Fibroblast of lung (primary cell): ENCODE measurements at regions not wholly inside any gene's neighbourhood (a gene's known extent, or its start where the extent isn't known, plus 50 kb on each side); places are given as distances from the start of the nearest gene placed in this dataset.

Experiments
- DNase-seq, 2 donors: peaks; one replicate each; pipeline versions ENCODE4 v3.0.0 to v3.0.0-alpha.2; 2010; ENCODE audit warnings: low read depth in 2 of 2
- H2AFZ ChIP-seq: 2 replicates; pipeline ENCODE4 v1.5.1; 2012; ENCODE audit warnings: low read length, control low read depth, inconsistent platforms
- H3K27ac ChIP-seq: 2 replicates; pipeline ENCODE4 v1.5.1; 2011; ENCODE audit warnings: low read length, control low read depth; ENCODE audit not compliant: insufficient read depth
- H3K27me3 ChIP-seq: 2 replicates; pipeline ENCODE4 v1.5.1; 2011; ENCODE audit warnings: mild to moderate bottlenecking, low read length; ENCODE audit not compliant: control insufficient read depth, insufficient read depth
- H3K36me3 ChIP-seq: 2 replicates; pipeline ENCODE4 v1.5.1; 2011; ENCODE audit warnings: low read length; ENCODE audit not compliant: control insufficient read depth, insufficient read depth
- H3K4me1 ChIP-seq: 2 replicates; pipeline ENCODE4 v1.5.1; 2011; ENCODE audit warnings: low read length; ENCODE audit not compliant: control insufficient read depth, insufficient read depth; ENCODE audit errors: extremely low read depth
- H3K4me2 ChIP-seq: 2 replicates; pipeline ENCODE4 v1.5.1; 2011; ENCODE audit warnings: low read length, control low read depth; ENCODE audit not compliant: insufficient read depth; ENCODE audit errors: extremely low read depth
- H3K4me3 ChIP-seq, 4 experiments: fragments of 200-600 bp in 1 of 4; sonication (generic) in 1 of 4; replicated peaks in 1 of 4; 2 replicates each; pipeline ENCODE4 v1.5.1; 2011 to 2016; ENCODE audit warnings: low read length in 4 of 4, low read depth in 3 of 4, mild to moderate bottlenecking in 3 of 4, control low read depth in 2 of 4, inconsistent platforms in 1 of 4, mixed read lengths in 1 of 4; ENCODE audit not compliant: insufficient read depth in 1 of 4; ENCODE audit errors: control extremely low read depth in 1 of 4
- H3K79me2 ChIP-seq: 2 replicates; pipeline ENCODE4 v1.5.1; 2012; ENCODE audit warnings: mild to moderate bottlenecking, low read length, inconsistent platforms; ENCODE audit not compliant: control insufficient read depth, insufficient read depth
- H3K9ac ChIP-seq: 2 replicates; pipeline ENCODE4 v1.5.1; 2011; ENCODE audit warnings: mild to moderate bottlenecking, low read length, control low read depth; ENCODE audit not compliant: insufficient read depth
- H3K9me3 ChIP-seq: 2 replicates; pipeline ENCODE4 v1.5.1; 2012; ENCODE audit warnings: low read depth, low read length; ENCODE audit not compliant: control insufficient read depth, insufficient read depth
- H4K20me1 ChIP-seq: 2 replicates; pipeline ENCODE4 v1.5.1; 2011; ENCODE audit warnings: low read length; ENCODE audit not compliant: control insufficient read depth, insufficient read depth; ENCODE audit errors: extremely low read depth
- CTCF ChIP-seq, 2 donors: IDR thresholded peaks in 1 of 2; conservative IDR thresholded peaks in 1 of 2; 1 replicate in 1 of 2; 2 replicates in 1 of 2; pipeline ENCODE4 v1.5.1; 2011 to 2012; ENCODE audit warnings: low read length in 2 of 2, control low read depth in 1 of 2, inconsistent platforms in 1 of 2, low read depth in 1 of 2, mild to moderate bottlenecking in 1 of 2
- EZH2 ChIP-seq: IDR thresholded peaks from 2 replicates; pipeline ENCODE4 v1.5.1; 2012; ENCODE audit warnings: low read length, control low read depth, mild to moderate bottlenecking; ENCODE audit errors: missing control alignments

GRCh38 chr1:163661391-163661790 lies 339.6 kb downstream of the NUF2 start:
- Histone ChIP-seq H3K9ac (no peak overlapping the region), H3K27me3 (no peaks in the 10 kb centered on the region), H3K79me2 (no peaks in the 10 kb centered on the region), H4K20me1 (no peaks in the 10 kb centered on the region), H3K9me3 (no peaks in the 10 kb centered on the region), H3K27ac (no peak overlapping the region), H2AFZ (no peak overlapping the region), H3K36me3 (no peaks in the 10 kb centered on the region), H3K4me3 (no peak overlapping the region), H3K4me1 (no peaks in the 10 kb centered on the region), H3K4me2 (no peak overlapping the region)
- TF ChIP-seq EZH2 = no peak
- no peak for TF ChIP-seq CTCF (conservative IDR thresholded peaks at IDR 0.05 in 1 of 2, IDR thresholded peaks at IDR 0.05 in 1 of 2; ENCODE audit: low read depth in 1 of 2, low read length in 2 of 2)
- DNase-seq = no peak

GRCh38 chr1:163664671-163665335 lies 343.0 kb downstream of the NUF2 start:
- TF ChIP-seq EZH2 = no peak
- TF ChIP-seq CTCF (conservative IDR thresholded peaks at IDR 0.05 in 1 of 2, IDR thresholded peaks at IDR 0.05 in 1 of 2; ENCODE audit: low read depth in 1 of 2, low read length in 2 of 2) = no peak
- H3K9me3 ChIP-seq = no peaks in the 10 kb centered on the region
- H3K36me3 ChIP-seq = no peaks in the 10 kb centered on the region
- no peak overlapping the region for H3K27ac ChIP-seq
- no peaks in the 10 kb centered on the region for H3K4me1 ChIP-seq
- H3K9ac ChIP-seq = no peak overlapping the region
- peak; percentile 3 to 81 for DNase-seq
- H4K20me1 ChIP-seq = no peaks in the 10 kb centered on the region
- no peaks in the 10 kb centered on the region for H3K79me2 ChIP-seq
- no peaks in the 10 kb centered on the region for H3K27me3 ChIP-seq
- no peak overlapping the region for H3K4me3 ChIP-seq
- no peak overlapping the region for H2AFZ ChIP-seq
- no peak overlapping the region for H3K4me2 ChIP-seq

GRCh38 chr1:163668472-163668871 lies 346.7 kb downstream of the NUF2 start:
- TF ChIP-seq EZH2 (no peak), CTCF (conservative IDR thresholded peaks at IDR 0.05 in 1 of 2, IDR thresholded peaks at IDR 0.05 in 1 of 2; ENCODE audit: low read depth in 1 of 2, low read length in 2 of 2) (no peak)
- Histone ChIP-seq H3K79me2 (no peaks in the 10 kb centered on the region), H3K36me3 (no peaks in the 10 kb centered on the region), H2AFZ (no peak overlapping the region), H3K4me2 (no peak overlapping the region), H3K4me3 (no peak overlapping the region), H3K9ac (no peak overlapping the region), H3K4me1 (no peaks in the 10 kb centered on the region), H4K20me1 (no peaks in the 10 kb centered on the region), H3K9me3 (no peaks in the 10 kb centered on the region), H3K27me3 (no peaks in the 10 kb centered on the region), H3K27ac (no peak overlapping the region)
- DNase-seq = peak in 1 of 2 donors; percentile 71
